ENCODE measurements at regions not wholly inside any gene's neighbourhood (a gene's known extent, or its start where the extent isn't known, plus 50 kb on each side); places are given as distances from the start of the nearest gene placed in this dataset.

- intact Hi-C loops (cut with DNase I; ENCODE audit: low total_unique reads): no loop called here
- Histone ChIP-seq H3K36me3 (no peaks in the 10 kb centered on the region), H3K27me3 (no peaks in the 10 kb centered on the region), H3K27ac (no peak overlapping the region), H3K9me3 (no peaks in the 10 kb centered on the region), H3K4me1 (no peaks in the 10 kb centered on the region), H3K4me3 (no peak overlapping the region)
- WGBS, 2 donors (ENCODE audit: low coverage in 1 of 2): 68 to 72% methylated on average over 3 of the region's 3 CpGs
- TF ChIP-seq EP300 (IDR thresholded peaks at IDR 0.05; ENCODE audit: low read depth) (no peak), POLR2AphosphoS5 (IDR thresholded peaks at IDR 0.05) (no peak), CTCF (IDR thresholded peaks at IDR 0.05) (no peak), POLR2A (IDR thresholded peaks at IDR 0.05) (no peak)
- in situ Hi-C loops (cut with MboI; ENCODE audit: low pct_ligation_motif_present in 1 of 4, low pct_unique_long_range_greater_than_20kb in 1 of 4, low sequenced_read_pairs in 3 of 4): no loop called here
- no peak for DNase-seq
Observed at GRCh38 chr3:81022339-81022738, 739.1 kb downstream of the GBE1 start.

- TF ChIP-seq EP300 (IDR thresholded peaks at IDR 0.05; ENCODE audit: low read depth): no peak
- Histone ChIP-seq H3K4me1 (no peaks in the 10 kb centered on the region), H3K27ac (no peak overlapping the region), H3K4me3 (no peak overlapping the region), H3K27me3 (no peaks in the 10 kb centered on the region), H3K9me3 (no peaks in the 10 kb centered on the region), H3K36me3 (no peaks in the 10 kb centered on the region)
- intact Hi-C loops (cut with DNase I; ENCODE audit: low total_unique reads) (no loop called here), in situ Hi-C loops (cut with MboI; ENCODE audit: low pct_ligation_motif_present in 1 of 4, low pct_unique_long_range_greater_than_20kb in 1 of 4, low sequenced_read_pairs in 3 of 4) (no loop called here)
- 86 to 90% methylated on average over 2 of the region's 2 CpGs for WGBS, 2 donors (ENCODE audit: low coverage in 1 of 2)
- DNase-seq: no peak
Observed at GRCh38 chr3:81013360-81013759, 748.1 kb downstream of the GBE1 start.

- H3K27me3 ChIP-seq: no peaks in the 10 kb centered on the region
- no peaks in the 10 kb centered on the region for H3K4me1 ChIP-seq
- H3K4me3 ChIP-seq: no peak overlapping the region
- no peak for DNase-seq
- H3K36me3 ChIP-seq: no peaks in the 10 kb centered on the region
- no peak for TF ChIP-seq EP300 (IDR thresholded peaks at IDR 0.05; ENCODE audit: low read depth)
- TF ChIP-seq POLR2A (IDR thresholded peaks at IDR 0.05): no peak
- no peak for TF ChIP-seq CTCF (IDR thresholded peaks at IDR 0.05)
- no peak for TF ChIP-seq POLR2AphosphoS5 (IDR thresholded peaks at IDR 0.05)
- intact Hi-C loops (cut with DNase I; ENCODE audit: low total_unique reads) (no loop called here), in situ Hi-C loops (cut with MboI; ENCODE audit: low pct_ligation_motif_present in 1 of 4, low pct_unique_long_range_greater_than_20kb in 1 of 4, low sequenced_read_pairs in 3 of 4) (no loop called here)
- H3K9me3 ChIP-seq: no peaks in the 10 kb centered on the region
- no peak overlapping the region for H3K27ac ChIP-seq
Observed at GRCh38 chr3:81005992-81006391, 755.5 kb downstream of the GBE1 start.

- in situ Hi-C loops (cut with MboI; ENCODE audit: low pct_ligation_motif_present in 1 of 4, low pct_unique_long_range_greater_than_20kb in 1 of 4, low sequenced_read_pairs in 3 of 4): no loop called here
Observed at GRCh38 chr3:81003817-81004216, 757.6 kb downstream of the GBE1 start.

More at GRCh38 chr3:81003817-81004216, 757.6 kb downstream of the GBE1 start:
- H3K27ac ChIP-seq: no peak overlapping the region
- H3K27me3 ChIP-seq: no peaks in the 10 kb centered on the region
- intact Hi-C loops (cut with DNase I; ENCODE audit: low total_unique reads): loop anchor here (1.0 kb wide), 1 partner anchor 45 kb away; no protein-coding TSS in a partner anchor
- TF ChIP-seq POLR2A (IDR thresholded peaks at IDR 0.05): no peak
- TF ChIP-seq POLR2AphosphoS5 (IDR thresholded peaks at IDR 0.05): no peak
- TF ChIP-seq CTCF (IDR thresholded peaks at IDR 0.05): no peak
- no peak for TF ChIP-seq EP300 (IDR thresholded peaks at IDR 0.05; ENCODE audit: low read depth)
- H3K4me1 ChIP-seq: no peaks in the 10 kb centered on the region
- no peaks in the 10 kb centered on the region for H3K36me3 ChIP-seq
- H3K4me3 ChIP-seq: no peak overlapping the region
- WGBS, 2 donors (ENCODE audit: low coverage in 1 of 2): 85 to 89% methylated on average over 4 of the region's 4 CpGs
- no peaks in the 10 kb centered on the region for H3K9me3 ChIP-seq
- DNase-seq: no peak
